ENCODE measurements at regions not wholly inside any gene's neighbourhood (a gene's known extent, or its start where the extent isn't known, plus 50 kb on each side); places are given as distances from the start of the nearest gene placed in this dataset.

DNA sequence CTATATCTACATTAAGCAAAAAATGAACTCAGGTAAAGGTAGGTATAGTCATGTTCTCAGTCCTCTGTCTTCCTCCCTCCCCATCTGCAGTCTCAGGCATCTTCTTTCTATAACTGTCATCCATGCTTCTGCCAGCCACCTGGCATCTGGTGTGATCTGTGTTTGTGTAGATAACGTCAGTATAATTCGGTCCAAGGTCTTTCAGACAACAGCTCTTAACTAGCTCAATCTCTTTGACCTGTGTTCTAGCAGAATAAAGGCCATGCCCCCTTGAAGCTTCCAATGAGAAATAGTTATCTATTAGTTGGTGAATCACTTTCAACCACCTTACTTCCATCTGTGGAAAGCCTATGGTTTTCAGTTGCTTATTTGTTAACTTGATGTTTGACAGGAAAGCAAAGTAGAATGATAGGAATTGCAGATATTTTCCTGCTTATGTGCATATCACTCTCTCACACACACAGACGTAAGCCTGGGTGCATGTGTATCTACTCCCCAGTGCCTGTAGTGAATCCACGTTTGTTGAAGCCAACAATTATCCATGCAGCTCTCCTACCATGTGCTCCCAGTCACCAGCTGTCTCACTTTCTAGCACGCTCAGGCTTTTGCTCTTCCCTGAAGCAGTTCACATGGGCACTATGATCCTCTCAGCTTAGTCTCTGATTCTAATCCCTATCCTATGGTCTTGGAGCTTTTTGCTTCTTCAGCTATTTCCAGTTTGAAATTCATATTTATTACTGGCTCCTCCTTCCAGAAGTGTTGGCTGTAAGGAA, 433.7 kb upstream of the MANEA start:
- DNase-seq, result no peak

DNA sequence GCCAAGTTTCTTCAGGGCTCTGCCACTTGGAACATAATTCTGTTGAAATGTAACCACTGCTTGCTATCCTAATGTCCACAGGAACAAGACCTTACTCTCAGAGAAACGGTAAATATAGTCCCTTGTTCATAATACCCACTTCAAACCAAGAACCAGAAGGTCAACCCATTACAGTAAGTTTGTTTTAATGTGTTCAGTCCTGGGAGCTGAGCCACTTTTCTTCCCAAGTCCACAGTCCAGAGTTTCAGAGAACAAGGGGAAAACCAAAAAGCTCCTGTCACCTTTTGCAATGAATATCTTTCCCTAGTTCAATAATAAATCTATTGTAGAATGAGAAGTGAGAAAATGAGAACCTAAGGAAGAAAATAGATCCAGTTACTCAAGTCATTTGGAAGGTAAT, 431.9 kb upstream of the MANEA start:
- no peak for DNase-seq

DNA sequence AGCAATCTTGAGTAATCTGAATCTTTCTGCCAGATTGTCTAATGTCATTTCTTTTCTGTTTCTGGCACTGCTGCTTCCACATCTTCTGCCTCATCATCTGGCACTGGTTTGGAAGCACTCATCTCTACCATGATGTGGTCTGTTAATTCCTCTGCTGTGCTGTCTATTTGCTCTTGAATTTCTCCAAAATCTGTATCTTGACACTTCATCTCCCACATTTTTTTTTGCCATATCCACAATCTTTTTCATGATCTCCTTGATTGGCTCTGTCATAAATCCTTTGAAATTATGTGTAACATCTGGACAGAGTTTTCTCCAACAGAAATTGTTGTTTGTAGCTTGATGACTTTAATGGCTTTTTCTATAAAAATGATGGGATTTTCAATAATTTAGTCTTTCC, 417.8 kb upstream of the MANEA start:
- DNase-seq, result no peak

DNA sequence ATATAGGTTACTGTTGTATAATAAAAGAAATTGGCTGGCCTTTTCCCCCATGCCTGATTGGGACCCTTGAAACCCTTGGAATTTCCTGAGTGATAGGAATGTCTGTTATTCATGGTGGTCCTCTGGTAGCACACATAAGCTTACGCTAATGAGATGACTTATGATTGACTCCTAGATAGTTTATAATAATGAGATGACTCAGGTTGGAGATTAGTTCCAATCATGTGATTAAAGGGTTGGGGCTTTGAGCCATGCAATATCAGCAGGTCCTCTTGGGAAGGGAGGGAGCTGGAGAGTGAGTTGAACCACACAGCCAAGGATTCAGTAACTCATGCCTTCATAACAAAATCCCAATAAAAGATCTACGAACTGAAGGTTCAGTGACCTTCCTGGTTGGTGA, 407.6 kb upstream of the MANEA start:
- no peak for DNase-seq

DNA sequence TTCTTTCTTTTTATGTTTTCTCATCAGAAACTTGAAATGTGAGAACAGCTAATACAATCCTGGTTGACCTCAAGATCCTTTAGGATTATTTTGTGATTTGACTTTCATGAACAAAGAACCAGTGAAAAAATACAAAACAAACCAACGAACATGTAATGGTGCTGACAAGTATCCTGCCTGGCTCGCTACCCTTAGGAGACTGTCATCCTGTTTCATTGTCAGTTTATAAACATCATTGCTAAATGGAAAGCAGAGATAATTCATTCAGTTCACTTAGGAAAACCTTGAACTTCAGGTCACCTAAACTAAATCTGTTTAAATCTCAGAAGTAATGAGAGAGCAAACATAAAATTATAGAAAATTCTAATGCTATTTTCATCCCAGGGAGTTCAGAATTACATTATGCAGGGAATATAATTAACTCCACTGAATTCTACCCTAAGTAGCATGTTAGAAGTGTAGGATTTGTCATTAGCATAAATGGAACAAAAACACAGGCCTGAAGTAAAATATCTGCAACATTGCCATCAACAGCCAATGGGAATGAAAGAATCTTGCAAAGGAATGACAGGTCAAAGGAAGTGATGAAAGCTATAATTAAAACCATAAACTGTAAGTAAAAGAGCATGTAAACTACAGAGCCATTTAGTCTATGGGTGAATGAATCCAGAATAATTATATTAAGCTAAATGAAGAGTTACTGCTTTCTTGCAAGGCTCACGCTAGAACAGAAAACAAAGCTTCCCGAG, 401.2 kb upstream of the MANEA start:
- DNase-seq, result no peak

DNA sequence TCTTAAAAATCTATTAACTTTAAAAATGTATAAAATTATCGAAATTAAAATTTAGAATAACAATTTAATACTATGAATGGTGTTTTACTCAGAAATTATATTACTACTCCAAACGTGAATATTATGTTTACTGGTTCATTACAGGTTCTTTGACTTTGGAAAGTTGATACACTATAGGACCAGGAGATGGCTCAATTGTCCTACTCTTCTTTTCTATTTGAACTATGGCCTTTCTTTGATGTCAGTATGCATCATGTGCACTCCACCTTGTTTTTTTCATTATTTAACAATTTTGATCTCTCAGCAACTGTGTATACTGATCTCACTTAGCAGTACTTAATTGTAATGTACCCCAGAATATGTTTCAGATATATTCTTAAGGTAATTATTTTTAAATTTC, 391.5 kb upstream of the MANEA start:
- no peak for DNase-seq

DNA sequence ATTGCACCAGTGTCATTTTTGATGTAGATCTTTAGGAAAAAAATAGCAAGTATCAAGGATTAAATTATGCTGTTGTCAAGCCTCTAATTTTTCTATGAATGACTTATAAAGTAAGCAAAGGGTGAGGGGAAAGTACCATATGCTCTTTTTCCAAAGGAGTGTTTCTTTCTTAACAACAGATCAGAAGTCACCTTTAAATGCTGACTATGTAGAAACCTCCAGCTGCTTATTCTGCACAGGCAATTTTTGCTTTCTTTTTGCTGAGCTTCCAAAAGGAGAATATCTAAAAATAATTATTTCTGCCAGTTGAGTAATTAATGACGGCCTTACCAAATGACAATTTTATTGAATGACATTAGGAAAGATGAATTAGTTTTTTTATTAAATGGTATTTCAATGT, 390.6 kb upstream of the MANEA start:
- no peak for DNase-seq

DNA sequence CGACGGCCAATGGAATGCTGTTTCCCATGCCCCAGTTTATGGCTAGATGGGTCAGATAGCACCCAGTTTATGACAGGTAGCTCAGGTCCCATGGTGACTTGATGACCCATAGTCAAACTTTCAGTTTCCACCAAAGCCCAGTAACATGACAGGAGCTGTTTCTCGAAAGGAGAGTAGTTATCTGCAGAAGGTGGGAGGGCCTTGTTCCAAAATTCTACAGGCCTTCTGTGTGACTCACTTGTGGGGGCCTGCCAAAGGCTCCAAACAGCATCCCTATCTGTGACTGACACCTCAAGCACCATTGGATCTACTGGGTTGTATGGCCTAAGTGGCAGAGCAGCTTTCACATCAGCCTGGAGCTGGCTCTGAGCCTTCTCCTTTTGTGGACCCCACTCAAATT, 379.7 kb upstream of the MANEA start:
- DNase-seq, result no peak

DNA sequence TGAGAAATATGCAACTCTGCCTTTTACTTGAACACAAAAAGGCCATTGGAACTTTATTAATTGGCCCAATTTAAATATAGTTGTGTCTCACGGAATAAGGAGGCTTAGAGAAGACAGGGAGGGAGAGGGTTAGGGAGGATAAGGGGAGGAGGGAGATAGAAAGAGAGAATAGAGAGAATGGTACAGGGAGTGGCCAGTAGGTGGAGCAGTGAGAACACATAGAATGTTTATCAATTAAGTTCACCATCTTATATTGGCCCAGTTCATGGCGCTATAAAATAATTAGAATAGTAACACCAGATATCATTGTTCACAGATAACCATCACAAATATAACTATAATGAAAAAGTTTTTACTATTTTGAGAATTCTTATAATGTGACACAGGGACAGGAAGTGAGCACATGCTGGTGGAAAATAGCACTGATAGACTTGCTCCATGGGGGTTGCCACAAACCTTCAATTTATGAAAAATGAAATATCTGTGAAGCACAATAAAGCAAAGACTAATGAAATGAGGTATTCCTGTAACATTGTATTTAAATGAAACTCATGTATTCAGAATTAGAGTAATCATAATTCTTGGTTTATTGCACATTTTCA, 374.1 kb upstream of the MANEA start:
- no peak for DNase-seq

DNA sequence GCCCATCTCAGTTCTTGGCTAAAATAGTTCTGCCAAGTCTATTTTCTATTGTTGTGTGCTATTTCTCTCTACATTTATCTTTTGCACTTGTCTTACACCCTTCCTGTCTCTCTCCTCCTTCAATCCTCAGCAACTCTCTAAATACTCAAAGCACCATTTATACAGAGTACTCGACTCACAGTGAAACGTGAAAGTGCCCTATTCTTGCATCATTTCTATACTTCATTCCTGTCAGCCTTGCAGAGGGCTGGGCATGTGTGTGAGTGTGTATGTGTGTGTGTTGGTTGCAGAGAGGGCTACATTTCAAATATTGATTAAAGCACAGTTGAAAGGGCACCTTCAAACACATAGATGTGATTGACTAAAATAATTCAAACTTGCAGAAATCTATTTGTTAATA, 373.2 kb upstream of the MANEA start:
- DNase-seq, result no peak

DNA sequence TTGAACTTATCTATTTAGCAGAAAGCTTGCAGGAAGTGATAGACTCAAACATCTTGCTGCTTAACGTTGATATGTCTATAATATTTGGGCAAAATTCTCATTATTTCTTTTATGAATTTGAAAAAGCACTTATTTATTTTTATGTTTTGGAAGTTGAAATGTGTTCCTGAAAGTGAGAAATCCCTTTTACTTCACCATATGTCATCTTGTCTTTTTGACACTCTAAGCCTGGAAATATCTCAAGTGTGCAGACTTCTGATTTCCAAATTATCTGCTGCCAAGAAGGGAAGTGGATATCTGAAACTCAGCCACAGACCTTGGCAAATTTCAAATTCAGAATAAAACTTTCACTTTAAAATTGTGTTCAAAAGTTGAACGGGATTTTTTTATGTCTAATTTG, 368.7 kb upstream of the MANEA start:
- no peak for DNase-seq

DNA sequence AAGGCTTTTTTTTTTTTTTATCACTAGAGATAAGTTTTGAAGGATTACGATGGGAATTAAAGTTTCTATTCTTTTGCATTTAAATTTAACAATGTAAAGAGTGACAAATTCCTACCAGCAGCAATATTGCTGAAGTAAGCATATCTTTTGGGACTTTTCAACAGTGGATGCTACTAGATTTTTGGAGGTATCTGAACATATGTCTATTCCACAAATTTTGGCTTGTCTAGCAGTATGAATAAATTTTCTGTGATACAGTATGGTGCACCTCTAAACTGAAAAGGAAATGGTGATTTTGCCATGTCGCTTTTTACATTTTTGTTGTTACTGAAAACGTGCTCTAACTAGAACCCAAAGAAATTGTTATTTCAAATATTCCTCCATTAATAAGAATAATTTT, 368.3 kb upstream of the MANEA start:
- DNase-seq, result no peak

DNA sequence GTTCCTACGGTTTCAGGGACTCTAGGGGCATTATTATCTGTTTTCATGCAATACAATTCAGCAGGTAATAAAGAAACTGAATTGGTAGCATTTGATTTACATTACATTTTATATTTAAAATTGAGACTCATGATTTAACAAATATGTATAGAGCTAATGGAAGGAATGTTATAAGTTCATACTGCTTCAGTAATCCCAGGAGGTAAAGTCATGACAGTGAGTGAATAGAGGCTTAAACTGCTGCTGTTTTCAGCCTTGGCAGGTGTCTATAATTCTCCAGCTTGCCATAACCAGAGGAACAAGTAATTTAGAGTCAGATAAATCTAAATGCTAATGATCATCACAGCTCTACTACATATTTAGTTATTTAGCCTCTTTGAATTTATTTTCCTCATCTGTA, 360.8 kb upstream of the MANEA start:
- no peak for DNase-seq

DNA sequence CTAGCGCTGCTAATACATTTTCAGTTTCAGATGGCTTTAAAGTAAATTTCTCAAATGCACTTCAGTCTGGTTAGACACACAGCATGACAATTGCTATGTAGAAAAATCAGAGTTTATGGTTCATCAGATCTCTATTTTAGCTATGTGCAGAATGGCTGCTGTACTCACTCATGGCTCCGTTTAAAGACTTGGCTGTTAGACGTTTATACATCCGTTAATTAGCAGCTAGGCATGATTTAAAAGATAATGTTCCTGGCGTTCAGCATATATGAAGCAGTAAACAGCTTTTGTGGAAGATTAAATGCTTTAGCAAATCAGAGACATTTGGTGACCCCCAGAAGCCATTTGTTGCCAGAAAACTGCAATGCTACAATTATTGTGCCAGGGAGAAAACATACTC, 350.0 kb upstream of the MANEA start:
- DNase-seq, result no peak

DNA sequence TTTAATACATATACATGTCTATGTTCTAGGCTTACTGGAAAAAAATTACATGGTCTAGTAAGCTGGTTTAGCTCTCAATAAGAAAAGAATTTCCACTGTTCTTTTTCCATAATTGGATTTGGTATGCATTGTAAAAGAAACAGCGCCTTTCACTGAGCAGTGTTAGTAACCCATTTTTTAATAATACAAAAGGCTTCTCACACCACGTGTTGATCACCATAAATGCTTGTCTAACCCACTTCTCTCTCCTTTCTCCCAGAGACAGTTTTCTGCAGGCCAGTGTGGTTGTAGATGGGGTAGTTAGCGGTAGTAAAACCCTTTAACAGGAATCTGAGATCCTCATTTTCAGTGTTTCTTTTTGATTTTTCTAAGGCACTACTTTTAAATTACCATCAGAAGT, 348.7 kb upstream of the MANEA start:
- no peak for DNase-seq

DNA sequence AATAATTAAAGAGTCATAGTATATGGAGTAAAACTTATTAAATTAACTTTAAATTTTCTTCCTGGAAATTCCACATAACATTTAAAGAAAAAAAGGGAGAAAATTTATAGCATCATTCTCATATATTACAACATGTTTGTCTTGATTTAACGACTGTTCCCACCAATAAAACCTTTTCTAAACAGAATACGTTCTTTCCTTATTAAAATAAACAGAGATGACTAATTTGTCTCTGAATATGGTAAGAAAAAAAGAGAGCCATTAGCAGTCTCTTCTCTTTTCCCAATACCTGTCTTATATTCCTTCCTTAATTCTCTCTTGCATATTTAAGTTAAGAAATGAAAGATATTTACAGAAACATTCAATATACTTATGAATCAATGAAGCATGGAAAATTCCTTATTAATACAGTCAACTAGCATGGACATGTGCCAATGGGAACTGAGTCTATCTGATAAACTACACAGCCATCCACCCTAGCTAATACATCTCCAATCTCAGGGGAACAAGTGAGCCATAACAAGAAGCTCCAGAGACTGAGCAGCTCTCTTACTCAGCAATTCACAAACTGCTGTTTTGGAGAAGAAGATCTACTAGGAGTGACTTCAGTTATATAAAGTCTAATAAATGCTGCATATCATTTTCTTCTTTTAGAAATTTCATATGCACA, 347.1 kb upstream of the MANEA start:
- no peak for DNase-seq

DNA sequence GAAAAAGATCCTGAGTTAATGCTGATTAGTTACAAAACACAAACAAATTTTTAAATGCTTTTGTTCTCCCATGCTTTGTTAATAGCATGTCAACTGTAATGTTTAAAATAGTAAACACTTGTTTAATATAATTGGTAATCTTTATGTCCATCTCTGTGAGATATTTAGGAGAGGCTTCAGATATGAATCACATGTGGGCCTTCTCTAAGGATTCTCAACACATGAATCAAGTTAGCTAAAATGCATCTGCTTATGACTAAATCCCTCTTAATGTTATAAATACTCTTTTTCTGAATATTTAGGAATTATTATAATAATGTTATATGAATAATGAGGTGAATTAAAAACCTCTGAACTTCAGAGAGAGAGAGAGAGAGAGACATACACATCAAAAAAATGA, 345.9 kb upstream of the MANEA start:
- DNase-seq, result no peak

DNA sequence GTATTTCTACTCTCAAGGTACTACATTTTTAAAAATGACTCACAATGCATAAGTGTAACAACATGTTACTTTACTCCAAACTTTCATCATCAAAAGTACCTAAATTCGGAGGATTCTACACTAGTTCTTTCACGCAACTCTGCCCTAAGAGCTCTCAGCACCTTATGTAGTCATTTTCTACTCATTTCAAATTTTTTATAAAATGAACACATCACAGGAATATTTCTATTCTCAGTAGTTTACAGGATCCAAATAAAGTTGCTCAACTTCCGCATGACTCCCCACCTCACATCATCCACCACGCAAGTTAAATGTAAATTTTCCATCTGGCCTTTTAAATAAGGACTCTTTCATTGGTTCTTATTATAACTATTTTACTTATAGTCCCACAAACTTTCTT, 344.9 kb upstream of the MANEA start:
- no peak for DNase-seq

DNA sequence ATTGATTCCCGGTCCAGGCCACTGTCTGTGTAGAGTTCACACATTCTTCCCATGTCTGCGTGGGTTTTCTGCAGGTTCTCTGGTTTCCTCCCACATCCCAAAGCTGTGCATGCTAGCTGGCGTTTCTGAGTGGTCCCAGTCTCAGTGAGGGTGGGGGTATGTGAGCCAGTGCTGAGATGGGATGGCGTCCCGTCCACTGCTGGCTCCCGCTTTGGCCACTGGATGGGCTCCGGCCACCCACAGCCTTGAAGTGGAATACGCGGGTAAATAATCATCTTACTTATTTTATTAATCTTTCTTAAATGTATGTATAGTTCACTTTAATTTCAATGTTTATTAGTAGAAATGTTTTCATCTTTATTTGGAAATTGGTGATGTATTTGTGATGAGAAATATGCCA, 343.5 kb upstream of the MANEA start:
- DNase-seq, result no peak

DNA sequence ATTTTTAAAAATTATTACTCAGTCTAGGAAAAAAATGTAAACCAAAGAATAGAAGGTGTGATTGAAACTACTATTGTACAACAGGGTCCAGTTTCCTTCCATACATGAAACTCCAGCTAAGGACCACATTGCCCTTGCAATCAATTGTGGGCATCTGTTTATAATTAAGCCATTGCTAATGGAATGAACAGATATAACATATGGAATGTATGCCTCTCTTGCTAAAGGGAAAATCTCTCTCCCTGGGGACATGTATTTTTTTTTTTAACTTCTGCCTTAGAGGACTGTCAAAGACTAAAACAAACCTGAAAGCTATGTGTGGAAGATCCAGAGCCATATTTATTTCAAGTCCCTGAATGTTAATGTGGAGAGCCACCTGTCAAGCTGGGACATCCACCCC, 336.8 kb upstream of the MANEA start:
- DNase-seq, result no peak

DNA sequence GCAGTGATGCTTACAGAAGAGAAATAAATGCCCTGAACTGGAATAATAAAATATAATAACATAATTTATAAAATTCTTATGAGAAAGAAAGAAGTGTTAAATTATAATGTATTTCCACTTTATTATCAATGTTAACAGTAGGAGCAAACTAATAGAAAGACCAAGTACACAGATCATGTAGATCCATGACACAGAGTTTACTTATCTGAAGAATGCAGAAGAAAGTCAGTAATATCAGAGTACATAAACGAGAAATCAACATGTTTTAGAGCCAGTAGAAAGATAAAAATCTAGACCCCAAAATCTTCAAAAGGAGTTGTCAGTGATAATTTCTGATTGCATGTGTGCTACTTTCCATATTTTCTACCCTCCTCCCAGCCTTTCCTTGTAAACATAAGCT, 334.8 kb upstream of the MANEA start:
- no peak for DNase-seq

DNA sequence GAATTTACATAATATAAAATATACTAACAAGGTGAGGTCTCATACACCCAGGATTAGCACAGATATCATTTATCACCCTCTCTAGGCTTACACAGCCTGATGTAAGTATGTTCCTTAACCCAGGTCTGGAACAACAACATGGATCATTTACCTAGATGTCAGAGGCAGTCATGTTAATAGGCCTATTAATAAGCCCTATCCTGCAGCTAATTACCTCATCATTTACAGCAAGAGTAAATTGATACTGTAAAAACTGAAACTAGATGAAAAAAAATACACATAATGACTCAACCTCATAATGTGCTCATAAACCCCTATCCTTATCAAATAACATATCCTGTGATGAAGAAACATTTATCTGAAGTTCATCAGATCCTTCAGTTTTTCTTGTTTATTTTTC, 334.3 kb upstream of the MANEA start:
- no peak for DNase-seq

DNA sequence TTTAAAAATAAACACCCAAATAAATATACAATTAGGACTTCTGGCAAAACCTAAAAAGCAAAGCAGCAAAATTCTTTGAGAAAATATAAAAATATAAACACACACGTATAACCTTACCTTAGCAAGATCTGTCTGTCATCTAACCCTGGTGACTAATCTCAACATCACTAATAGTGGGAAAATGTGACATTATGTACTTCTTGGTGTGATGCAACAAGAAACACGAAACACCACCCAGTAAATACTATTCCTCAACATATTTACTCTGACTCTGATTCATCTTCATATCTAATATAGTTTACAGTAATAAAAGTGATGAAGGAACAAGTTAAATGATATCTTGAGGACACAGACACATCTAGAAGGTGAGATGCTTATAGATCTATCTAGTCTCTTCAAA, 332.6 kb upstream of the MANEA start:
- no peak for DNase-seq

DNA sequence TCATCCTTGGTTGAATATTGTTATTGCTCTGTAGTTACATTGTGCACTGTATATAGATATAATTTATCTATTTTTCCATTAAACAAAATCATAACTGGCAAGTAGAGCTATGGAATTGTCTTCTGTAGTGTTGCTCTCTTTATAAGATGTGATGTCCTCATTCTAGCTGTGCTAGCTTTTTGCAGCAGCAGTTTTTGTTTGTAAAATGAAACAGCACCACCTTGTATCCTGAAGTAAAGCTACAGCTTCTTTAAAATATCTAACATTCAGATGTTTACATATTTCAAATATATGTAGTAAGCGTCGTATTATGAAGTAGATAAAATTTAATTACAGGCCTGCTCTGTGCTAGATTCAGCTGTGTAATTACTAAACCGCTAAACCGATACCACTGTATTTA, 328.8 kb upstream of the MANEA start:
- DNase-seq, result no peak
